Kidney capillary endothelial cell (primary cell): ENCODE measurements at regions not wholly inside any gene's neighbourhood (a gene's known extent, or its start where the extent isn't known, plus 50 kb on each side); places are given as distances from the start of the nearest gene placed in this dataset.
A peak's percentile ranks its signal among the peaks of the same experiment; 100 is the strongest.
"Not testable (repeated sequence)": the region's sequence is repeated elsewhere in the genome, so short reads cannot be mapped to it uniquely, and the experiment has no call there.

Experiments
- DNase-seq: peaks from one replicate; pipeline ENCODE4 v3.0.0-alpha.2; 2018; ENCODE audit warnings: low spot score

- no peak for DNase-seq
These were observed 215.4 kb upstream of the CTNND2 start for GRCh38 chr5:12119657-12120056.

- no peak for DNase-seq
These were observed 209.8 kb upstream of the CTNND2 start for GRCh38 chr5:12114075-12114474.

- no peak for DNase-seq
These were observed 208.8 kb upstream of the CTNND2 start for GRCh38 chr5:12113062-12113461.

GRCh38 chr5:12111261-12111660 is 207.0 kb upstream of the CTNND2 start:
- no peak for DNase-seq

GRCh38 chr5:12110629-12111028 is 206.4 kb upstream of the CTNND2 start:
- no peak for DNase-seq

GRCh38 chr5:12109075-12109688 is 204.9 kb upstream of the CTNND2 start:
- DNase-seq = no peak

GRCh38 chr5:12102151-12102550 is 197.9 kb upstream of the CTNND2 start:
- DNase-seq = no peak

GRCh38 chr5:12100542-12100941 is 196.3 kb upstream of the CTNND2 start:
- no peak for DNase-seq

- DNase-seq = no peak
These were observed 195.1 kb upstream of the CTNND2 start for GRCh38 chr5:12099296-12099695.

GRCh38 chr5:12095808-12096281 is 191.6 kb upstream of the CTNND2 start:
- DNase-seq = no peak

- DNase-seq = no peak
These were observed 189.3 kb upstream of the CTNND2 start for GRCh38 chr5:12093586-12093985.

- DNase-seq = no peak
These were observed 176.5 kb upstream of the CTNND2 start for GRCh38 chr5:12080761-12081160.

GRCh38 chr5:12078286-12078685 is 174.0 kb upstream of the CTNND2 start:
- not testable (repeated sequence) for DNase-seq

- no peak for DNase-seq
These were observed 169.2 kb upstream of the CTNND2 start for GRCh38 chr5:12073426-12073825.

GRCh38 chr5:12072441-12072840 is 168.2 kb upstream of the CTNND2 start:
- DNase-seq = no peak

- DNase-seq = no peak
These were observed 167.2 kb upstream of the CTNND2 start for GRCh38 chr5:12071455-12071854.

GRCh38 chr5:12023614-12024241 is 119.5 kb upstream of the CTNND2 start:
- DNase-seq = peak; percentile 12

- no peak for DNase-seq
These were observed 118.2 kb upstream of the CTNND2 start for GRCh38 chr5:12022444-12022843.

- no peak for DNase-seq
These were observed 115.1 kb upstream of the CTNND2 start for GRCh38 chr5:12019306-12019705.

- DNase-seq = no peak
These were observed 112.8 kb upstream of the CTNND2 start for GRCh38 chr5:12017007-12017406.

- DNase-seq = no peak
These were observed 112.0 kb upstream of the CTNND2 start for GRCh38 chr5:12016159-12016746.

- no peak for DNase-seq
These were observed 109.1 kb upstream of the CTNND2 start for GRCh38 chr5:12013351-12013750.

- no peak for DNase-seq
These were observed 99.4 kb upstream of the CTNND2 start for GRCh38 chr5:12003680-12004079.

- DNase-seq = no peak
These were observed 94.2 kb upstream of the CTNND2 start for GRCh38 chr5:11998397-11998796.
